HG03442 (cell line): ENCODE measurements at regions not wholly inside any gene's neighbourhood (a gene's known extent, or its start where the extent isn't known, plus 50 kb on each side); places are given as distances from the start of the nearest gene placed in this dataset.
"Not testable (repeated sequence)": the region's sequence is repeated elsewhere in the genome, so short reads cannot be mapped to it uniquely, and the experiment has no call there.

Source experiments
- ATAC-seq: cut with Tn5 transposase; IDR thresholded peaks from one replicate; pipeline ENCODE4 v1.9.1; 2021; ENCODE audit warnings: mild to moderate bottlenecking, moderate library complexity; ENCODE audit not compliant: unreplicated experiment

- ATAC-seq: no peak
Observed at GRCh38 chr3:22373182-22373581, 622.2 kb upstream of the ZNF385D start.

GRCh38 chr3:22373827-22374226 lies 622.8 kb upstream of the ZNF385D start:
- no peak for ATAC-seq

- ATAC-seq: no peak
Observed at GRCh38 chr3:22377421-22377820, 626.4 kb upstream of the ZNF385D start.

GRCh38 chr3:22378869-22379268 lies 627.9 kb upstream of the ZNF385D start:
- ATAC-seq: no peak

GRCh38 chr3:22380253-22380652 lies 629.2 kb upstream of the ZNF385D start:
- ATAC-seq: no peak

GRCh38 chr3:22381564-22381963 lies 630.6 kb upstream of the ZNF385D start:
- not testable (repeated sequence) for ATAC-seq

GRCh38 chr3:22383285-22383684 lies 632.3 kb upstream of the ZNF385D start:
- no peak for ATAC-seq

GRCh38 chr3:22386107-22386506 lies 635.1 kb upstream of the ZNF385D start:
- ATAC-seq: no peak

- ATAC-seq: no peak
Observed at GRCh38 chr3:22392286-22392685, 641.3 kb upstream of the ZNF385D start.

- no peak for ATAC-seq
Observed at GRCh38 chr3:22392859-22393258, 641.8 kb upstream of the ZNF385D start.

GRCh38 chr3:22399566-22399965 lies 648.6 kb upstream of the ZNF385D start:
- ATAC-seq: no peak

- no peak for ATAC-seq
Observed at GRCh38 chr3:22401499-22401898, 650.5 kb upstream of the ZNF385D start.

- no peak for ATAC-seq
Observed at GRCh38 chr3:22414239-22414638, 663.2 kb upstream of the ZNF385D start.

- not testable (repeated sequence) for ATAC-seq
Observed at GRCh38 chr3:22416838-22417446, 665.9 kb upstream of the ZNF385D start.

GRCh38 chr3:22419261-22419660 lies 668.3 kb upstream of the ZNF385D start:
- ATAC-seq: no peak

GRCh38 chr3:22421589-22421988 lies 670.6 kb upstream of the ZNF385D start:
- ATAC-seq: no peak

- no peak for ATAC-seq
Observed at GRCh38 chr3:22431334-22431733, 680.3 kb upstream of the ZNF385D start.

- no peak for ATAC-seq
Observed at GRCh38 chr3:22439626-22440025, 688.6 kb upstream of the ZNF385D start.

GRCh38 chr3:22441711-22442110 lies 690.7 kb upstream of the ZNF385D start:
- no peak for ATAC-seq

- ATAC-seq: no peak
Observed at GRCh38 chr3:22443571-22444233, 692.7 kb upstream of the ZNF385D start.

- not testable (repeated sequence) for ATAC-seq
Observed at GRCh38 chr3:22445336-22445735, 694.3 kb upstream of the ZNF385D start.

GRCh38 chr3:22450786-22451400 lies 699.9 kb upstream of the ZNF385D start:
- ATAC-seq: no peak
